ENCODE measurements at regions not wholly inside any gene's neighbourhood (a gene's known extent, or its start where the extent isn't known, plus 50 kb on each side); places are given as distances from the start of the nearest gene placed in this dataset.

- TF ChIP-seq CTCF (IDR thresholded peaks at IDR 0.05), result no peak
- TF ChIP-seq POLR2A (IDR thresholded peaks at IDR 0.05), result no peak
Measured at GRCh38 chr2:120439067-120439368, 93.1 kb downstream of the INHBB start.

All from esophagus squamous epithelium (tissue), 4 donors.